MM.1S (cell line): ENCODE measurements at regions not wholly inside any gene's neighbourhood (a gene's known extent, or its start where the extent isn't known, plus 50 kb on each side); places are given as distances from the start of the nearest gene placed in this dataset.

ENCODE experiments used
- DNase-seq: peaks from one replicate; pipeline ENCODE4 v3.0.0-alpha.2; 2015
- H2AFZ ChIP-seq: fragments of 300-600 bp; sonication (generic); 2 replicates; pipeline ENCODE4 v1.6.0; 2016; ENCODE audit warnings: antibody characterized with exemption, low read length
- H3F3A ChIP-seq: fragments of 300-600 bp; sonication (generic); 2 replicates; pipeline ENCODE4 v1.6.1; 2016; ENCODE audit warnings: mild to moderate bottlenecking, antibody characterized with exemption, low read length, moderate library complexity, mixed read lengths; ENCODE audit not compliant: insufficient read depth
- H3K27ac ChIP-seq: fragments of 300-600 bp; sonication (generic); 2 replicates; pipeline ENCODE4 v1.5.1; 2016; ENCODE audit warnings: mild to moderate bottlenecking, low read length
- H3K27me3 ChIP-seq: fragments of 300-600 bp; sonication (generic); replicated peaks from 2 replicates; pipeline ENCODE4 v1.6.0; 2016; ENCODE audit warnings: low read length; ENCODE audit not compliant: insufficient read depth
- H3K36me3 ChIP-seq: fragments of 300-600 bp; sonication (generic); replicated peaks from 2 replicates; pipeline ENCODE4 v1.6.1; 2016; ENCODE audit warnings: mild to moderate bottlenecking, low read length, mixed read lengths; ENCODE audit not compliant: insufficient read depth
- H3K4me1 ChIP-seq: fragments of 300-600 bp; sonication (generic); 2 replicates; pipeline ENCODE4 v1.6.1; 2016; ENCODE audit warnings: low read length, mixed read lengths
- H3K4me2 ChIP-seq: fragments of 300-600 bp; sonication (generic); 2 replicates; pipeline ENCODE4 v1.6.0; 2016; ENCODE audit warnings: low read depth, low read length
- H3K4me3 ChIP-seq: fragments of 300-600 bp; sonication (generic); 2 replicates; pipeline ENCODE4 v1.5.1; 2016; ENCODE audit warnings: low read length, mixed read lengths
- H3K79me2 ChIP-seq: fragments of 300-600 bp; sonication (generic); 2 replicates; pipeline ENCODE4 v1.6.1; 2016; ENCODE audit warnings: mixed run types, low read length, mixed read lengths
- H3K9ac ChIP-seq: fragments of 300-600 bp; sonication (generic); 2 replicates; pipeline ENCODE4 v1.6.1; 2016; ENCODE audit warnings: low read length, mixed read lengths
- H3K9me2 ChIP-seq: fragments of 300-600 bp; sonication (generic); replicated peaks from 2 replicates; pipeline ENCODE4 v1.6.1; 2016; ENCODE audit warnings: mild to moderate bottlenecking, low read length, mixed read lengths; ENCODE audit not compliant: insufficient read depth
- H3K9me3 ChIP-seq: fragments of 300-600 bp; sonication (generic); replicated peaks from 2 replicates; pipeline ENCODE4 v1.6.1; 2016; ENCODE audit warnings: mild to moderate bottlenecking, low read length, mixed read lengths; ENCODE audit not compliant: insufficient read depth
- H4K20me1 ChIP-seq: fragments of 300-600 bp; sonication (generic); 2 replicates; pipeline ENCODE4 v1.6.1; 2016; ENCODE audit warnings: mild to moderate bottlenecking, low read length, moderate library complexity, mixed read lengths; ENCODE audit not compliant: insufficient read depth
- CTCF ChIP-seq: fragments of 300-600 bp; sonication (generic); IDR thresholded peaks from 2 replicates; pipeline ENCODE4 v1.5.1; 2016; ENCODE audit warnings: antibody characterized with exemption, low read length, mixed read lengths
- EZH2 ChIP-seq: fragments of 300-600 bp; sonication (generic); optimal IDR thresholded peaks from 2 replicates; pipeline ENCODE3; 2017; ENCODE audit warnings: low read depth, mild to moderate bottlenecking, antibody characterized with exemption, low read length, mixed read lengths
- EZH2phosphoT487 ChIP-seq: fragments of 300-600 bp; sonication (generic); IDR thresholded peaks from 2 replicates; pipeline ENCODE4 v1.6.1; 2018; ENCODE audit warnings: antibody characterized with exemption, low read length

- H3K79me2 ChIP-seq = no peaks in the 10 kb centered on the region
- no peaks in the 10 kb centered on the region for H3K27me3 ChIP-seq
- no peaks in the 10 kb centered on the region for H3K36me3 ChIP-seq
- H3K9me2 ChIP-seq = no peaks in the 10 kb centered on the region
- H3K4me2 ChIP-seq = no peak overlapping the region
- no peak overlapping the region for H3K27ac ChIP-seq
- no peaks in the 10 kb centered on the region for H4K20me1 ChIP-seq
- TF ChIP-seq EZH2 (no peak), EZH2phosphoT487 (no peak), CTCF (no peak)
- H3K9ac ChIP-seq = no peak overlapping the region
- H3K4me3 ChIP-seq = no peak overlapping the region
- no peaks in the 10 kb centered on the region for H3K9me3 ChIP-seq
- no peak overlapping the region for H2AFZ ChIP-seq
- no peak for DNase-seq
- no peaks in the 10 kb centered on the region for H3F3A ChIP-seq
- H3K4me1 ChIP-seq = no peaks in the 10 kb centered on the region
These were observed 145.9 kb downstream of the C7orf25 start for GRCh38 chr7:42765931-42766330.

DNA sequence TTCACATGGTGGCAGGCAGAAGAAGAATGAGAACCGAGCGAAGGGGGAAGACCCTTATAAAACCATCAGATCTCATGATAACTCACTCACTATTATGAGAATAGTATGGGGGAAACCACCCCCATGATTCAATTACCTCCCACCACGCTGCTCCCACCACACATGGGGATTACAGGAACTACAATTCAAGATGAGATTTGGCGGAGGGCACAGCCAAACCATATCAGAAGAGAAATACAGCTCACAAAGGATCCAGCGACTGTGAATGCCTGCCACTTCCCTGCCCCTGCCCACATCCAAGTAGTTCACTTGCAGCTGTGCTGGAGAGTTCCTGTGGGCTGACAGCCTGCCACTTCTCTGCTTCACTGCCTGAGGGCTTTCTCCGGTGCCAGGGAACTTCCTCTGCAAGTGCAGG is 148.7 kb downstream of the C7orf25 start:
- Histone ChIP-seq H3K27ac (no peak overlapping the region), H3K36me3 (no peaks in the 10 kb centered on the region), H2AFZ (no peak overlapping the region), H3K4me3 (no peak overlapping the region), H3K9me3 (no peaks in the 10 kb centered on the region), H4K20me1 (no peaks in the 10 kb centered on the region), H3K4me1 (no peaks in the 10 kb centered on the region), H3K4me2 (no peak overlapping the region), H3K9ac (no peak overlapping the region), H3F3A (no peaks in the 10 kb centered on the region), H3K79me2 (no peaks in the 10 kb centered on the region), H3K27me3 (no peaks in the 10 kb centered on the region), H3K9me2 (no peaks in the 10 kb centered on the region; the same call in 1 of the 2 replicates)
- TF ChIP-seq EZH2phosphoT487 (no peak), EZH2 (no peak), CTCF (no peak)
- DNase-seq = no peak

- no peaks in the 10 kb centered on the region for H3K27me3 ChIP-seq
- no peaks in the 10 kb centered on the region for H3F3A ChIP-seq
- no peaks in the 10 kb centered on the region for H4K20me1 ChIP-seq
- TF ChIP-seq EZH2 (no peak), CTCF (no peak), EZH2phosphoT487 (no peak)
- H3K36me3 ChIP-seq = no peaks in the 10 kb centered on the region
- DNase-seq = no peak
- no peak overlapping the region for H3K9ac ChIP-seq
- no peak overlapping the region for H3K27ac ChIP-seq
- no peak overlapping the region for H2AFZ ChIP-seq
- no peaks in the 10 kb centered on the region for H3K9me3 ChIP-seq
- no peaks in the 10 kb centered on the region for H3K79me2 ChIP-seq
- H3K4me2 ChIP-seq = no peak overlapping the region
- no peak overlapping the region for H3K4me3 ChIP-seq
- no peaks in the 10 kb centered on the region; the same call in 1 of the 2 replicates for H3K9me2 ChIP-seq
- H3K4me1 ChIP-seq = no peaks in the 10 kb centered on the region
These were observed 150.4 kb downstream of the C7orf25 start for GRCh38 chr7:42761486-42761885.
